Anterior cingulate cortex (tissue), 58 donors: ENCODE measurements at regions not wholly inside any gene's neighbourhood (a gene's known extent, or its start where the extent isn't known, plus 50 kb on each side); places are given as distances from the start of the nearest gene placed in this dataset.

Experiments
- DNase-seq, 58 donors: peaks; one replicate each; lab custom pipeline; 2025; lab: John Stamatoyannopoulos, UW

GRCh38 chr13:44231786-44232516, 141.7 kb upstream of the SERP2 start:
- DNase-seq: peak in 2 of 58 donors; percentile 15 to 33

- no peak for DNase-seq
Observed at GRCh38 chr13:44232774-44233173, 140.8 kb upstream of the SERP2 start.

GRCh38 chr13:44234566-44234965, 139.1 kb upstream of the SERP2 start:
- no peak for DNase-seq

- DNase-seq: peak in 1 of 58 donors; percentile 17
Observed at GRCh38 chr13:44236370-44236769, 137.3 kb upstream of the SERP2 start.

GRCh38 chr13:44236801-44237207, 136.8 kb upstream of the SERP2 start:
- no peak for DNase-seq

- DNase-seq: peak in 52 of 58 donors; percentile 4 to 86 (median 46)
Observed at GRCh38 chr13:44237276-44237767, 136.3 kb upstream of the SERP2 start.

GRCh38 chr13:44237881-44238421, 135.7 kb upstream of the SERP2 start:
- no peak for DNase-seq

GRCh38 chr13:44240611-44241145, 132.9 kb upstream of the SERP2 start:
- DNase-seq: no peak

- DNase-seq: no peak
Observed at GRCh38 chr13:44241638-44242037, 132.0 kb upstream of the SERP2 start.

GRCh38 chr13:44242766-44243165, 130.9 kb upstream of the SERP2 start:
- no peak for DNase-seq

- DNase-seq: peak in 30 of 58 donors; percentile 6 to 79 (median 45)
Observed at GRCh38 chr13:44243198-44243857, 130.3 kb upstream of the SERP2 start.

- DNase-seq: peak in 18 of 58 donors; percentile 6 to 63 (median 20)
Observed at GRCh38 chr13:44244288-44244687, 129.3 kb upstream of the SERP2 start.

GRCh38 chr13:44249431-44249836, 124.2 kb upstream of the SERP2 start:
- no peak for DNase-seq

GRCh38 chr13:44252938-44253337, 120.7 kb upstream of the SERP2 start:
- no peak for DNase-seq

- no peak for DNase-seq
Observed at GRCh38 chr13:44255771-44256364, 117.8 kb upstream of the SERP2 start.

- DNase-seq: no peak
Observed at GRCh38 chr13:44257796-44258195, 115.8 kb upstream of the SERP2 start.

GRCh38 chr13:44259045-44260027, 114.3 kb upstream of the SERP2 start:
- DNase-seq: peak in 6 of 58 donors; percentile 6 to 25 (median 20)

- no peak for DNase-seq
Observed at GRCh38 chr13:44260336-44260735, 113.3 kb upstream of the SERP2 start.
